ENCODE measurements at regions not wholly inside any gene's neighbourhood (a gene's known extent, or its start where the extent isn't known, plus 50 kb on each side); places are given as distances from the start of the nearest gene placed in this dataset.

DNA sequence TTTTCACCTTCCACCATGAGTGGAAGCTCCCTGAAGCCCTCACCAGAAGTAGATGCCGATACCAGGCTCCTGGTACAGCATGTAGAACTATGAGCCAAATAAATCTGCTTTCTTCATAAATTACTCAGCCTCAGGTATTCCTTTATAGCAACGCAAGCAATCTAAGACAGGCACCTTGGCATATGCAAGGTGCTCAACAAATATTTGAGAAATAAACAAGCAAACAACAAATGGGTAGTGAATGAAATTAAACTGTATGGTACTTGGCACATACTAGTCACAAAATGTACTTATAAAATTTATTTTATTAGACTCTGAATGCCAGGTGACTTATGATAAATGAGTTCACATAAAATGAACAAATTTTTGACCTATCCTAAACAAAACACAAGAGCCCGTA, 220.3 kb downstream of the MAFB start (continued):
- TF ChIP-seq, protein P1, sequence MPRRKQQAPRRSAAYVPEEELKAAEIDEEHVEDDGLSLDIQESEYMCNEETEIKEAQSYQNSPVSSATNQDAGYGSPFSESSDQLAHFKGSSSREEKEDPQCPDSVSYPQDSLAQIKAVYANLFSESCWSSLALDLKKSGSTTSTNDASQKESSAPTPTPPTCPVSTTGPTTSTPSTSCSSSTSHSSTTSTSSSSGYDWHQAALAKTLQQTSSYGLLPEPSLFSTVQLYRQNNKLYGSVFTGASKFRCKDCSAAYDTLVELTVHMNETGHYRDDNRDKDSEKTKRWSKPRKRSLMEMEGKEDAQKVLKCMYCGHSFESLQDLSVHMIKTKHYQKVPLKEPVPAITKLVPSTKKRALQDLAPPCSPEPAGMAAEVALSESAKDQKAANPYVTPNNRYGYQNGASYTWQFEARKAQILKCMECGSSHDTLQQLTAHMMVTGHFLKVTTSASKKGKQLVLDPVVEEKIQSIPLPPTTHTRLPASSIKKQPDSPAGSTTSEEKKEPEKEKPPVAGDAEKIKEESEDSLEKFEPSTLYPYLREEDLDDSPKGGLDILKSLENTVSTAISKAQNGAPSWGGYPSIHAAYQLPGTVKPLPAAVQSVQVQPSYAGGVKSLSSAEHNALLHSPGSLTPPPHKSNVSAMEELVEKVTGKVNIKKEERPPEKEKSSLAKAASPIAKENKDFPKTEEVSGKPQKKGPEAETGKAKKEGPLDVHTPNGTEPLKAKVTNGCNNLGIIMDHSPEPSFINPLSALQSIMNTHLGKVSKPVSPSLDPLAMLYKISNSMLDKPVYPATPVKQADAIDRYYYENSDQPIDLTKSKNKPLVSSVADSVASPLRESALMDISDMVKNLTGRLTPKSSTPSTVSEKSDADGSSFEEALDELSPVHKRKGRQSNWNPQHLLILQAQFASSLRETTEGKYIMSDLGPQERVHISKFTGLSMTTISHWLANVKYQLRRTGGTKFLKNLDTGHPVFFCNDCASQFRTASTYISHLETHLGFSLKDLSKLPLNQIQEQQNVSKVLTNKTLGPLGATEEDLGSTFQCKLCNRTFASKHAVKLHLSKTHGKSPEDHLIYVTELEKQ (tag by site-specific recombination; IDR thresholded peaks at IDR 0.05; ENCODE audit: borderline replicate concordance) = no peak
- no peak for TF ChIP-seq ZNF571 (tag by site-specific recombination; IDR thresholded peaks at IDR 0.05)
- no peak for TF ChIP-seq ZNF138 (tag by site-specific recombination; IDR thresholded peaks at IDR 0.05; ENCODE audit: borderline replicate concordance)
- TF ChIP-seq ZNF248 (tag by site-specific recombination; IDR thresholded peaks at IDR 0.05) = no peak
- TF ChIP-seq, protein P2, sequence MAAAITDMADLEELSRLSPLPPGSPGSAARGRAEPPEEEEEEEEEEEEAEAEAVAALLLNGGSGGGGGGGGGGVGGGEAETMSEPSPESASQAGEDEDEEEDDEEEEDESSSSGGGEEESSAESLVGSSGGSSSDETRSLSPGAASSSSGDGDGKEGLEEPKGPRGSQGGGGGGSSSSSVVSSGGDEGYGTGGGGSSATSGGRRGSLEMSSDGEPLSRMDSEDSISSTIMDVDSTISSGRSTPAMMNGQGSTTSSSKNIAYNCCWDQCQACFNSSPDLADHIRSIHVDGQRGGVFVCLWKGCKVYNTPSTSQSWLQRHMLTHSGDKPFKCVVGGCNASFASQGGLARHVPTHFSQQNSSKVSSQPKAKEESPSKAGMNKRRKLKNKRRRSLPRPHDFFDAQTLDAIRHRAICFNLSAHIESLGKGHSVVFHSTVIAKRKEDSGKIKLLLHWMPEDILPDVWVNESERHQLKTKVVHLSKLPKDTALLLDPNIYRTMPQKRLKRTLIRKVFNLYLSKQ (tag by site-specific recombination; IDR thresholded peaks at IDR 0.05; ENCODE audit: borderline replicate concordance) = no peak
- TF ChIP-seq, protein P3, sequence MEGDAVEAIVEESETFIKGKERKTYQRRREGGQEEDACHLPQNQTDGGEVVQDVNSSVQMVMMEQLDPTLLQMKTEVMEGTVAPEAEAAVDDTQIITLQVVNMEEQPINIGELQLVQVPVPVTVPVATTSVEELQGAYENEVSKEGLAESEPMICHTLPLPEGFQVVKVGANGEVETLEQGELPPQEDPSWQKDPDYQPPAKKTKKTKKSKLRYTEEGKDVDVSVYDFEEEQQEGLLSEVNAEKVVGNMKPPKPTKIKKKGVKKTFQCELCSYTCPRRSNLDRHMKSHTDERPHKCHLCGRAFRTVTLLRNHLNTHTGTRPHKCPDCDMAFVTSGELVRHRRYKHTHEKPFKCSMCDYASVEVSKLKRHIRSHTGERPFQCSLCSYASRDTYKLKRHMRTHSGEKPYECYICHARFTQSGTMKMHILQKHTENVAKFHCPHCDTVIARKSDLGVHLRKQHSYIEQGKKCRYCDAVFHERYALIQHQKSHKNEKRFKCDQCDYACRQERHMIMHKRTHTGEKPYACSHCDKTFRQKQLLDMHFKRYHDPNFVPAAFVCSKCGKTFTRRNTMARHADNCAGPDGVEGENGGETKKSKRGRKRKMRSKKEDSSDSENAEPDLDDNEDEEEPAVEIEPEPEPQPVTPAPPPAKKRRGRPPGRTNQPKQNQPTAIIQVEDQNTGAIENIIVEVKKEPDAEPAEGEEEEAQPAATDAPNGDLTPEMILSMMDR (tag by site-specific recombination; IDR thresholded peaks at IDR 0.05) = no peak
- TF ChIP-seq ZNF843 (tag by site-specific recombination; IDR thresholded peaks at IDR 0.05) = no peak
- TF ChIP-seq ZNF174 (tag by site-specific recombination; IDR thresholded peaks at IDR 0.05) = no peak
- TF ChIP-seq ZNF664 (tag by site-specific recombination; IDR thresholded peaks at IDR 0.05) = no peak
- no peak for TF ChIP-seq KLF7 (tag by site-specific recombination; IDR thresholded peaks at IDR 0.05; ENCODE audit: borderline replicate concordance)

- TF ChIP-seq MEIS1 (CRISPR knock-in tag; IDR thresholded peaks at IDR 0.05; ENCODE audit: borderline replicate concordance) (no peak), ZNF518A (tag by site-specific recombination; conservative IDR thresholded peaks at IDR 0.05; ENCODE audit: low read depth) (no peak), KLF8 (tag by site-specific recombination; IDR thresholded peaks at IDR 0.05) (no peak), ZNF341 (tag by site-specific recombination; IDR thresholded peaks at IDR 0.05; ENCODE audit: low read depth) (no peak), ZBTB8A (tag by site-specific recombination; IDR thresholded peaks at IDR 0.05) (no peak), ZNF623 (tag by site-specific recombination; IDR thresholded peaks at IDR 0.05) (no peak), ZNF600 (tag by site-specific recombination; IDR thresholded peaks at IDR 0.05) (no peak), GLI2 (tag by site-specific recombination; IDR thresholded peaks at IDR 0.05; ENCODE audit: borderline replicate concordance, low read depth) (no peak), SCRT2 (tag by site-specific recombination; IDR thresholded peaks at IDR 0.05) (no peak)
- TF ChIP-seq, protein P4, sequence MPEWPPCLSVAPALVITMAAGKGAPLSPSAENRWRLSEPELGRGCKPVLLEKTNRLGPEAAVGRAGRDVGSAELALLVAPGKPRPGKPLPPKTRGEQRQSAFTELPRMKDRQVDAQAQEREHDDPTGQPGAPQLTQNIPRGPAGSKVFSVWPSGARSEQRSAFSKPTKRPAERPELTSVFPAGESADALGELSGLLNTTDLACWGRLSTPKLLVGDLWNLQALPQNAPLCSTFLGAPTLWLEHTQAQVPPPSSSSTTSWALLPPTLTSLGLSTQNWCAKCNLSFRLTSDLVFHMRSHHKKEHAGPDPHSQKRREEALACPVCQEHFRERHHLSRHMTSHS (tag by site-specific recombination; IDR thresholded peaks at IDR 0.05) = no peak
- H3K36me3 ChIP-seq (ENCODE audit: control insufficient read depth in 2 of 2, insufficient read depth in 1 of 2, low read length in 2 of 2) = no peaks in the 10 kb centered on the region
- H3K9me3 ChIP-seq (ENCODE audit: control insufficient read depth, insufficient read depth, low read depth, low read length) = no peaks in the 10 kb centered on the region
- ChIA-PET POLR2A (no interaction called here), CTCF (no interaction called here)
- H3K4me3 ChIP-seq (ENCODE audit: low read depth, low read length) = no peak overlapping the region
- no peak overlapping the region for H3K27ac ChIP-seq (ENCODE audit: extremely low read depth, low read depth, low read length)
- H3K4me1 ChIP-seq (ENCODE audit: control insufficient read depth, insufficient read depth, low read length) = no peaks in the 10 kb centered on the region
Observed at GRCh38 chr20:40467703-40468411, 221.2 kb downstream of the MAFB start.

Data from HEK293 (cell line).